Frontal cortex (tissue), 3 donors: ENCODE measurements at regions not wholly inside any gene's neighbourhood (a gene's known extent, or its start where the extent isn't known, plus 50 kb on each side); places are given as distances from the start of the nearest gene placed in this dataset.

ENCODE experiments used
- DNase-seq, 2 donors: peaks; one replicate each; pipeline ENCODE4 v3.0.0; 2012; ENCODE audit warnings: low spot score in 2 of 2
- FAIRE-seq: peaks from 2 replicates; lab custom pipeline; 2012; peaks lifted over from hg19 to GRCh38; lab: Jason Lieb, UNC
- donor health status: control.
- donor health status: control.
- donor health status: control.

GRCh38 chr4:169821402-169821801, 63.7 kb upstream of the HPF1 start:
- DNase-seq = no peak
- FAIRE-seq = no peak

- FAIRE-seq (no peak), DNase-seq (no peak)
These were observed 60.4 kb upstream of the HPF1 start for GRCh38 chr4:169818063-169818679.

DNA sequence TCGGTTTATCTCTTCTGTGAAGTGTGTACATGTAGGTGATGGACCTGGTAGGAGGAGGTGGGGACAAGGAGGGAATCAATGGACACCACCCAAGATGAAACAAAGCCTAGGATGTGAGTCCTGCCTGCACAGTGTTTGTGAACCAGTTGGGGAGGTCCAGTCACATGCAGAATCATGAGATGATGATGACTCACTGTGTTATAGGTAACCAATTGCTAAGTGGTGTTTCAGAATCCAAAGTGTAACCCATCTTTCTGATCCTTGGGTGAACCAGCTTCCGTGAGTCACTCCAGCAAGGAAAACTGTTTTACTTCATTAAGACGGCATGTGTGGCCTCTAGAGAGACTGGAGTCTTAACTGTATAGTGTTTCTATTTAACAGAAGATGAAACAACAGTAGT, 57.9 kb upstream of the HPF1 start:
- no peak for DNase-seq

GRCh38 chr4:169811476-169811875, 53.7 kb upstream of the HPF1 start:
- DNase-seq = no peak
- FAIRE-seq = no peak

More for the DNA sequence above, 57.9 kb upstream of the HPF1 start:
- no peak for FAIRE-seq

DNA sequence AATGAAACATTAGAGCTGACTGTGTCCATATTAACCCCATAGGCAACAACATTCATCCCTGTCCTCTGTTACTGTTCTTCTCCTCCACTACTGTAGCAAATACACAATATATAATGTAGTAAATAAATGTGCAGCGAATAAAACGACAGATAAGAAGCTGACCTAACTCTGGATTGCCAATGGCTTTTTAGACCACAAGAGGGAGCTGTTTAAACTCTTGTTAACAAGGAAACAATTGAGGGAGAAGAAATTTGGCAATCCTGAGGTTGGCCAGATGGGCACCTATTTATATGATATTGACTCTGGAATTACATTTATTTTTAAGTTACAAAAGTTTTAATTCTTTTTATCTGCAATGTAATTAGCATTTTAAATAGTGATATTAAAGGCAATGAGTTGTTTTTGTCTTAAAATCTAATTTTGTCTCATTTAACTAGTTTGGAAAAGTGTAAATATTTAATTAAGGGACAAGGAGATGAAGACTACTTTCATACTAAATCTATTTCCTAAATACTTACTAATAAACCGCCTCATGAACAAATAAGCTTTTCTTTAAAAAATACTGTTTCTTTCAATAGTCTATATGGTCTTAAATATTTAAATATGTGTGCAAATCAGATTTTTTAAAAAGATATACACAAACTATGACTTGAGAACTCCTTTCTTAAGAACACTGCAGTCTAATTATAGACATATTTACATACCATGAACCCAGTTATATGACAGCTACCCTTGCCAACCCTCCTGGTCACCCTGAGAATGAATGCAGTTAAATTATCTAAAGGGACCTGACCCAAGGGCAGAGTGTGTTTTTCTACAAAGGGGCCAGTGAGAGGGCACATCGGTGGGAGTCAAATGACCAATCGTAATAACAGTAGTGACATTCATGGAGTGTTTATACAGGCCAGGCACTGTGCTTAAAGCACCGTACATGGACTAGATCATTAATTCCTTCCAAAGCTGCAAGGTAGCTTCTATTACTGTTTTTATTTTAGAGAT, 52.9 kb upstream of the HPF1 start:
- DNase-seq (peak; percentile 58 to 60), FAIRE-seq (peak; percentile 99)

DNA sequence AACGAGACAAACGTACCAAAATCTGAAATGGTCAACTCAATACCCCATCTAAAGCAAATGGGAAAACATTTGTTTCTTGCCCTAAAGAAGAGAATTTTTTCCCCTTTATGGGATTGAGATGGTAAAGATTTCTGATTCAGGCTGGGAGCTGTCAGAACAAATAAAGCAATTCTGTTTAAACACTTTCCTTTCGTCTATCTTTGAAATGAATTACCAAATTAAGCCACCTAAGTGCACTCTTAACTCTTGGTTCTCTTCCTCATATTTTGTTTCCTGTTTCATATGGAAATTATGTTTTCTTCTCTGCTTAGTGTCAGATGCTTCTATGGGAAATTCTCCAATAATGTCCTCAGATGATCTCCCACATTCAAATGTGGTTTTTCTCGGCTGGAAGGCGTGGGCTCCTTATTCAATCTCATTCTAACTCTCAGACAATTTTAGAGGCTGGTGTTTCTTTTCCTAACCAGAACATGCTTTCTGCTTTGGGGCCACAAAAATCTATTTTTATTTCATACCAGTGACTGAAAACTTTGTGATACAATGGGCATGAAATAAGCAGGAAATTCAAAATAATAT, 50.3 kb upstream of the HPF1 start:
- no peak for FAIRE-seq
- DNase-seq = no peak
